SIG-M5 (cell line): ENCODE measurements at regions not wholly inside any gene's neighbourhood (a gene's known extent, or its start where the extent isn't known, plus 50 kb on each side); places are given as distances from the start of the nearest gene placed in this dataset.
"Not testable (repeated sequence)": the region's sequence is repeated elsewhere in the genome, so short reads cannot be mapped to it uniquely, and the experiment has no call there.

Experiments
- DNase-seq: peaks from one replicate; lab custom pipeline; 2025; lab: John Stamatoyannopoulos, UW

DNA sequence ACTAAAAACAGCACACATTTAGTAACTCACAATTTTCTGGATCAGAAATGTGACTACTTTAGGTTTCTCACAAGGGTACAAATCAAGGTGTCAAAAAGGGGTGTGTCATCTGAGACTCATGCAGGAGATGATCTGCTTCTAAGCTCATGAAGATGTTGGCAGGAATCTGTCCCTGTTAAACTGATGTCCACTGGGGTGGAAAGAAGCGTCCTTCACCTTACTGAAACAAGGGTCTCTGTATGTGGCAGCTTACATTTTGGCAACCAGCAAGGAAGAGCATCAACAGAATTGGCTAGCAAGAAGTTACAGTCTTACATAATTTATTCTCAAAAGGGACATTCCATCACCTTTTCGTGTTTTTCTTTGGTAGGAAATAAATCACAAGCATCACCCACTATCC is 1223.8 kb downstream of the AMY1C start:
- no peak for DNase-seq

DNA sequence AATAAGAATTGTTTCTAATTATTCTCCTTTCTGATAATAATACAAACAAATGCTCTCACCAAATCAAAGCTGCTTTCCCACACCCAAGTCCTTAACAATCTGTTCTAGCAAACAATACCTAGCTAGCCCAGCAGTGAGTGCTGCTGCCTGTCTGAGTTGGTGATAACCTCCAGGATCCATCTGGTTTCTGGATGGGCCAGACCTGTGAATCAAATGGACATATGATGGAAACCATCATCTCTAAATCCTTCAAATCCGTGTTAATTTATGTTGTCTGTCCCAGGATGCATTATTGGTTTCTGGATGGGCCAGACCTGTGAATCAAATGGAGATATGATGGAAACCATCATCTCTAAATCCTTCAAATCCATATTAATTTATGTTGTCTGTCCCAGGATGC is 1230.0 kb downstream of the AMY1C start:
- DNase-seq: no peak

DNA sequence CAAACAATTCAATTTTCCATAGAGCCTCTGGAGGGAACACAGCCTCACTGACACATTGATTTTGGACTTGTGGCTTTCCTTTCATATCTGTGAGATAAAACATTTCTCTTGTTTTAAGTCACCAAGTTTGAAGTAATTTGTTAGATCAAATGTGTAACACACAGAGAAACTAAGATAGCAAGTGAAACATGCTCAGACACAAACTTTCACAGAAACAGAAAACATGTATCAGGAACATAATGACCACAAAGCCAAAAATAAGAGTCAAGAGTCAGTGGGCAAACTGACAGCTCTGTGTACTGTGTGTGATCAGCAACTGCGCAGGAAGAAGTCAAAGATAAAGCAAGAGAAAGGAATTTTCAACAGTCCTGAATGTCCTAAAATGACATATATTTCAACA is 1237.5 kb downstream of the AMY1C start:
- DNase-seq: no peak

DNA sequence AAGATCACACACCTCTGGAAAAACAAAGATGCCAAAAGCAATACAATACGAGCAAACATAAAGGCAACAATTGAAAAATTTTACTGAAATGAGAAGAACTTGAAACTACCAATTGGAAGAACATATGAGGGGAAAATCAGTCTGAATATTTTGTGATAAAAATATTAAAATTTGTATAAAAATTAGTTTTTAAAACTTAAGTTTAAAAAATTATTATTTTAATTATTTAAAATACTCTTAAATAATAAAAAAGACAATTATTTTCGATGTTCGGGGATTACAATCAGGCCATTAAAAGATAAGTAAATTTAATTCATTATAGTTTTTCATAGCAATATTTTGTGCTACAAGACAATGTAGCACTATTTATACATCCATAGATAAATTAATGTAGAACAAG is 1239.3 kb downstream of the AMY1C start:
- DNase-seq: no peak

DNA sequence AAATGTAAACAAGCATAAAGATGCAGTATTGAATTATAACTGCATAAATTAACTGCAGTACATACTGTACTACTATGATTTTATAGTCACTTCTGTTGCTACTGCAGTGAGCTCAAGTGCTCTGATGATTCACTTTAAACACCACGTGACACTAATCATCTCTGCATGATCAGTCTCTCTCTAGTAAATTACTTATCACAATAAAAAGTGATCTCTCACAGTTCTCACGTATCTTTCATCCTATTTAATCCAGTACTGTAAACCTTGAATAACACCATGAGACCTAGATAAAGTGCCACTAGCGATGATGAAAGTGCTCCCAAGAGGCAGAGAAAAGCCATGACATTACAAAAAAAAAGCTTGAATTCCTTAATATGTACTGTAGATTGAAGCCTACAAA is 1242.0 kb downstream of the AMY1C start:
- DNase-seq: no peak

DNA sequence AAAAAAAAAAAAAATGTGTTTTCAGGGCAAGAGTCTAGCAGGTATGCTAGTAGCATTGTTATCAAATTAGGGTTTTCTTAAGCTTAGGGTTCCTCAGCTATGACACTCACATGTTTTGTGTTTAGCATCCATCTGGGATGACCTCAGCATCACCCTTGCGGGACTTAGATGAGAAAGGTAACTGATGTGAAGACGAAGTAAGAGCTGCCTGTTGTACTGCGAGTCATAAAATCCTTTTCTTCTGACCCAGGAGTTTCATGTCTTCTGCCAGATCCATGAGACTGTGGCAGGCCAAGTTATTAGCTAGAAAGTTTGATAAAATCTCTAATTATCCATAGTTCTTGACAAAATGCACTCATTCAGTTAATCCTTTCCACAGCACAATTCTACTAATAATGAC is 1251.1 kb downstream of the AMY1C start:
- DNase-seq: no peak

DNA sequence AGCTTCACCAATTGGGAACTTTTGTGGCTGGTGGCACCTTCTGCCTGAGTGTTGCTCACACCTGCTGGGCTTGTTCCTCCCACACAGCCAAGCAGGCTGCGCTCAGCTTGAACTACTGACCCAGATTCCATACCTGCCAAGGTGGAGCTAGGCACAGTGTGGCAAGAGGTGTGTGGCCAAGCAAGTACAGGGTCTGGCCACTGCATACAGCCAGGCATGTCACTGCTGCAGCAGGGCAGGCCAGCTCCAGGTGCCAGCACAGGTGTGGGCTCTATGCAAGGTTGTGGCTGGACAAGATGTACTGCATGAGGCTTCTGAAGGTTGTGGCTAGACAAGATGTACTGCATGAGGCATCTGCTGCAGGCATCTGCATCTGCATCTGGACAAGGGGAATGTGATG is 1254.8 kb downstream of the AMY1C start:
- no peak for DNase-seq

DNA sequence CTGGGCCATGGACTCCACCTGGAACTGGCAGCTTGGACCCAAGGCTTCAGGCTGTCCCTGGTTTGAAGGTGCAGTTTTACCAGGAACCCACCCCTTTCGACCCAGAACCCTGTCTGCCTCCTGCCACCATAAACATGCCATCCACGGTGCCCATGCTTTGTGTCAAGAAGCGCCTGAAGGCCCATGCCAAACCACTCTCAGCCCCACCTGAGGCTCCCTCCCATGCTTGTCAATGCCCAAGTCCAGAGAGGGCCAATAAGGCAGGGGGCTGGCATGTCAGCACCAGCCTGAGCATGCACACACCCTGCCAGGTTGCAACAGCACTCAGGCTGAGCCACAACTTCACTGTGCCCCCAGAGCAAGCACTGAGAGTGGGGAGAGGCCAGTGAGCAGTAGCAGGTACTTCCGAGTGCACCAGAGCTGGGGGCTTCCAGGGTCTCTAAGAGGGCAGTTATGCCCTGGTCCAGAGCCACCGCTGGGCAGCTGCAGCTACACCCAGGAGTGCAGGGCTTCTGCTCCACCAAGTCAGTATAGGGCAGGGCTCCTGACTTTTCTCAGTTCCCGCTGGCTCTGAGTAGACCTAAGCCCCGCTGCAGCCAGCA is 1256.0 kb downstream of the AMY1C start:
- DNase-seq: no peak

DNA sequence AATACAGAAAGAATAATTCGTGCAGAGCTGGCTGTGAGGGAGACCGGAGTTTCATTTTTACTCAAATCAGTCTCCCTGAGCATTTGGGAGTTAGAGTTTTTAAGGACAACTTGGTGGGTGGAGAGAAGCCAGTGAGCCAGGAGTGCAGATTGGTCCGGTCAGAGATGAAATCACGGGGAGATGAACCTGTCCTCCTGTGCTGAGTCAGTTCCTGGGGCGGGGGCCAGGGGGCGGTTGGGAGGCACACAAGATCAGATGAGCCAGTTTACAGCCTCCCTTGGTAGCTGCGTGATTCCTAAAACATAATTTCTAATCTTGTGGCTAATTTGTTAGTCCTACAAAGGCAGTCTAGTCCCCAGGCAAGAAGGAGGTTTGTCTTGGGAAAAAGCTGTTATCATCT is 1267.9 kb downstream of the AMY1C start:
- no peak for DNase-seq

DNA sequence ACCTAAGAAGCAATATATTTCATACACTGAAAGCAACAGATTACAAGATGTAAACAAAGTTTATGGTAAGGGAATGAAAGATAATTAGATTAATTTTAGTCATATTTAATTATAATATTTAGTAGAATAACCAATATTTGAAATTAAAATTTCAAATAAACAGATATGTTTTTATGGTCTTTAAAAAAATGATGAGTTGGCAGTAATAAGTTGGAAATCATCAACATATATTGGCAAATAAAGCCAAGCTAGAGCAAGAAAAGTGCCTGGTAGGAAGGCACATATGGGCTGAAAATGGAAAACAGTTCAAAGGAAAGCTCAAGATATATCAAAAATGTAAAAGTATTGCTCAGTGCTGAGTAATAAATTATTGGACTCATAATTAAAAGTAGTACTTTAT is 1274.0 kb downstream of the AMY1C start:
- no peak for DNase-seq

DNA sequence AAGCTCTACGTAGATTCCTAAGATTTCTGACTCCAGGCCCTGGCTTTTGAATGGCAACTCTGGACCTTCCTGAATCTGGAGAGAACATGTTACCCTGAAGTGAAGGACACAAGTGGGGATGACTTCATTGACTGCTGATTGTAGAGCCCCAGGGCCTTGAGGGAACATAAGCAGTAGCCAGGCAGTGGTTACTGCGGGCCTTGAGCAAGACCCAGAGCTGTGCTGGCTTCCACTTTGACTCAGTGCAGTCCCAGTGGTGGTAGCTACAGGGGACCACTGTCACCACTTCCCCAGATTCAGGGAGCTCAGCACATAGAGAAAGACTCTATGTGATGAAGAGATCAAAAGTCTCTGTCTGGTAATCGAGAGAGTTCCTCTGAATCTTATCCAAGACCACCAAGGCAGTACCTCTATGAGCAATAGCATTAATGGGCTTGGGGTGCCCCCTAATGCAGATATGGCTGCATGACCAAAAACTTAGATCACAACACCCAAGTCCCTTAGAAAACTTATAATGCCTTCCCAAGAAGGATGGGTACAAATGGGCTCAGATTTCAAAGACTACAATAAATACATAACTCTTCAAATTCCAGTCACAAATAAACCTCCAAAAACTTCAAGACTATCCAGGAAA is 1278.3 kb downstream of the AMY1C start:
- DNase-seq: no peak

DNA sequence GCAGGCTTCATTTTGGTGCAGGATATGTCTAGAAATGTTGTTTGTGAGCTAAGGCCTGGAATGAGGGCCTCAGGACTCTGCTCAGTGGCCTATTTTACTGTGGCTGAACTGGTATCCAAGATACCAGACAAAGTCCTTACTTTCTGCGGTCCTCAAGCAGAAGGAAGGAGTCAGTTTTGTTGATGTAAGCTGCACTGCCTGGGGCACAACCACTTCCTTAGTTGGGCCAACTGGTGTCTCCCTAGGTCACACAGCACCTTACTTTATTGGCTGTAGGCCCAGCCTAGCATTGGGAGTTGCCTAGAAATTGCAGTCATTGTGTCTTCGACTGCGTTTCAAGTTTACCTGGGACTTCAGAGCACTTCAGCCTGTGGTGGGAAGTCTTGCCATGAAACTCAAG is 1322.7 kb downstream of the AMY1C start:
- DNase-seq: no peak

DNA sequence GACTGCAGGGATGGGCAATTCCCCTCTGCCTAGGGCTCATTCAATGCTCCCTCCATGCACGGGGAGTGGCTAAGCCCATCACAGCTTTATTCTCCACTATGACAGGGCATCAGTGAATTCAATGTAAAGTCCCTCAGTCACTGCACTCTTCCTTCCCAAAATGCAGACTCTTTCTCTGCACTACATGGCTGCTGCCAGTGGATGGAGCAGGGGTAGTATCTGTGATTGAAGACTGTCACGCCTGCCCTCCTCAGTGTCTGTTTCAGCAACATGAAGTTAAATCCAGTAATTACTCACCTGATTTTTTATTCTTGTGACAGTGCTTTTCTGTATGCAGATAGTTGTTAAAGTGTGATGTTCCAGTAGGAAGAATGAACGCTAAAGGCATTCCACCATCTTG is 1323.2 kb downstream of the AMY1C start:
- no peak for DNase-seq

DNA sequence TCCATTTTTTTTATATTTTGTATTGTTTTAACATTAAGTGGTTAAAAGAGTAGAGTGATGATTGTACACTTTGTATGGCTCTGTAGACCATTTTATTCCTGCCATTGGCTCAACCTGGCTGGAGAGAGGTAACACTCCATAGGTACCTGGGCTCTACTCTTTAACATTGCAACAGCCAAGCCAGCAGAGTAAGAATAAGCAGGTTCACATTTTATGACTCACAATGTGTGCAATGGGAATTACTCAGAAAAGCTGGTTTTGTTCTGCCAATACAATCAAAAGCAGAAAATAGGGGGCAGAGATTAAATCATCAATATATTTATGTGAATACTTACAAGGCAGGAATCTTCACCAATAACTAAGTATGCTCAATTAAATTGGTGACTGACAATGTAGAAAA is 1324.0 kb downstream of the AMY1C start:
- no peak for DNase-seq

DNA sequence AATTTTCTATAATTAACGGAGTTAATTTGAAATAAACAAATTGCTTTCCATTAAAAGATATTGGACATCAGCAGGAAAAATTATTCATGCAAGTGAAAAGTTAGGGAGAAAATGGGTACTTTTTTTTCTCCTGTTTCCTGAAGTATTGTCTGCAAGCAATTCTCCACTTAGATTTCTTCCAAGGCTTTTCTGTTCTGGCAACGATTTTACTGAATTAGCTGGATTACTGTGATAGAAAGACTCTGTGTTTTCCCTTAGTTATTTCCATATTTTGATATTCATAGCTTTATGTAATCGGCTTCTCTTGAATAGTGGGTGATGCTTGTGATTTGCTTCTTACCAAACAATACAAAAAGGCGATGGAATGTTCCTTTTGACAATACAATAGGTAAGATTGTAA is 1333.9 kb downstream of the AMY1C start:
- no peak for DNase-seq

DNA sequence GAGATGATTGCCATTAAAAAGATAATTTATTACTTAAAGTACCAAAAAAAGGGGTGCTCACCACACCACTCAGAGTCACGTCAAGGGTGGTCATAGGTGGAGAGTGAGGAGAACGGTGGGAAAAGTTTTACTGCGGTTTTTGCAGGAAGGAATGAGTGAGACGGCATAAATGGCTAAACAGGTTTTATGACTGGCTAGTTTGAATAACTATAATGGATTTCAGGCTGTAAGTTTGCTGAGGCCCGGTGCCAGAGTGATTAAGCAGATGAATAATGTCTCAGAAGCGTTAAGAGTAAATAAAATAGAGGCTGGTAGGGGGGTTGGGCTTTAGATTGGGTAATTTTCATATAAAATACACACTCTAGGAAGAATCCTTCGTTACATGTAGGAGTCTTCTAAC is 1337.8 kb downstream of the AMY1C start:
- no peak for DNase-seq

DNA sequence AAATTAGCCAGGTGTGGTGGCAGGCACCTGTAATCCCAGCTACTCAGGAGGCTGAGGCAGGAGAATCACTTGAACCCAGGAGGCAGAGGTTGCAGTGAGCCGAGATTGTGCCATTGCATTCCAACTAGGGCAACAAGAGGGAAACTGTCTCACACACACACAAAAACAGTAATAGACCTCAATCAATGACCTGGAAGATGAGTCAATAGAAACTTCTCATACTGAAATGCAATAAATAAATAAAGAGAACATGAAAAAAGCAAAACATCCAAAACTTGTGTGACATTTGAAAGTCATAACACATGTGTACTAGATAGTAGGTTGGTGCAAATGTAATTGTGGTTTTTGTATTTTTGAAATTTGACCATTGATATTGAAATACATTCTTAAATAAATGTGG is 1338.5 kb downstream of the AMY1C start:
- no peak for DNase-seq

DNA sequence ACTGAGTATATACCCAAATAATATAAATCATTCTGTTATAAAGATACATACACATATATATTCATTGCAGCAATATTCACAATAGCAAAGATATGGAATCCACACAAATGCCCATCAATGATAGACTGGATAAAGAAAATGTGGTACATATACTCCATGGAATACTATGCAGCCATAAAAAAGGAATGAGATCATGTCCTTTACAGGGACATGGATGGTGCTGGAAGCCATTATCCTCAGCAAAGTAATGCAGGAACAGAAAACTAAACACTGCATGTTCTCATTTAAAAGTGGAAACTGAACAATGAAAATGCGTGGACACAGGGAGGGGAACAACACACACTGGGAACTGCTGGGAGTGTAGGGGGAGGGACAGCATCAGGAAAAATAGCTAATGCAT is 1344.2 kb downstream of the AMY1C start:
- DNase-seq: not testable (repeated sequence)

DNA sequence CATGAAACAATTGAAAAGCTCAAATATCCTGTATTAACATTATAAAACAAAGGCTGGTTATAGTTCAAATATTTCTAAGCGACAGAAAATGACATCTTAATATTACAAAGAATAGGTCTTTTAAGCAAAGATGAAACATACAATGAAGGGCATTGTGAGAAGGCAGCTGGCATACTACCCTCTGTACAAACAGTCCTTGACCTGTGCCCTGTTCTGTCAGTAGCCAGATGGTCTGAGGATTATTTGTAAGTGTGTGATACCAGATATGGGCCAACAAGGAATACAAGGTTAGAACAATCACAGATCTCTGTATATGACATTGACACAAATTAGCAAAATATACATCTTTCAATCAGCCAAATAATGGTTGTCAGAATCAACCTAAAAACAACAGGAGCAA is 1350.4 kb downstream of the AMY1C start:
- DNase-seq: no peak

DNA sequence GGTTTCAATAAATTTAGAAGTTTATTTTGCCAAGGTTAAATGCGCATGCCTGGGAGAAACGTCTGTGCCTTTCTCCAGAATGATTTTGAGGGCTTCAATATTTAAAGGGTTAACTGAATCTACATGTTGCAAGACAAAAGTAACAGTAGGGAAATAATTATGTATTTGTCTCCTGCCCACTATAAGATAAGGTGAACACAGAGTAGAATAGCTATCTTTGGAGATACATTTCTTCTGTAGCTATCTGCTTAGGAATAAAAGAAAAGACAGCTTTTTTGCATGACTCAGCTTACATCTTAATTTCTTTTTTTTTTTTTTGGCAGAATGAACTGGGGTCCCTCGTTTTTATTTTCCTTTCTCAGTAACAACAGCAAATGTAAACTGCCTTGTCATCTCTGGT is 1351.6 kb downstream of the AMY1C start:
- no peak for DNase-seq

DNA sequence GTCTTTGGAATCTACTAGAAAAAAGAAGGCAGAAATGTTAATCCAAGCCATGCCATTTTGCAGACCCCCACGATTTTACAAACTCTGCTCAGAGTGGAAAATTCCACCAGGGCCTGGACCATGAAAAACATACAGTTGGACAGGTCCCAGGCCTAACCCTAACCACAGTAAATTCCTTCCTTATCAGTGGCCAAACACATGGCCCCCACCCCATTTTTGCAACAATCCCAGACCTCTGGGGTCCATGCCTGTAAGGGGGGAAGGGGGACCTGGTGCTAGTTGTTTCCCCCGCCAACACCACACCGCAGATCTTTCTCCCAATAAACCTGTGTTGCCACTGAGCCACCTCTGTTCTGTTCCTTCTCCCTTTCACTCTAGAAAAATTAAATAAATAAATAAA is 1352.7 kb downstream of the AMY1C start:
- no peak for DNase-seq

DNA sequence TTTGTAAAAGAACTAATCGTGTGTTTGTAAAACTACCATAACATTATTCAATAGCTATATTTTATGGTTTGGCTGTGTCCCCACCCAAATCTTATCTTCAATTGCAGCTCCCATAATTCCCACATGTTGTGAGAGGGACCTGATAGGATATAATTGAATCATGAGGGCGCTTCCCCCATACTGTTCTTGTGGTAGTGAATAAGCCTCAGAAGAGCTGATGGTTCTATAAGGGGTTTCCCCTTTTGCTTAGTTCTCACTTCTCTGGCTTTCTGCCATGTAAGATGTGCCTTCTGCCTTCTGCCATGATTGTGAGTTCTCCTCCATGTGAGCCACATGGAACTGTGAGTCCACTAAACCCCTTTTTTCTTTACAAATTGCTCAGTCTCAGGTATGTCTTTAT is 1372.3 kb downstream of the AMY1C start:
- DNase-seq: no peak

DNA sequence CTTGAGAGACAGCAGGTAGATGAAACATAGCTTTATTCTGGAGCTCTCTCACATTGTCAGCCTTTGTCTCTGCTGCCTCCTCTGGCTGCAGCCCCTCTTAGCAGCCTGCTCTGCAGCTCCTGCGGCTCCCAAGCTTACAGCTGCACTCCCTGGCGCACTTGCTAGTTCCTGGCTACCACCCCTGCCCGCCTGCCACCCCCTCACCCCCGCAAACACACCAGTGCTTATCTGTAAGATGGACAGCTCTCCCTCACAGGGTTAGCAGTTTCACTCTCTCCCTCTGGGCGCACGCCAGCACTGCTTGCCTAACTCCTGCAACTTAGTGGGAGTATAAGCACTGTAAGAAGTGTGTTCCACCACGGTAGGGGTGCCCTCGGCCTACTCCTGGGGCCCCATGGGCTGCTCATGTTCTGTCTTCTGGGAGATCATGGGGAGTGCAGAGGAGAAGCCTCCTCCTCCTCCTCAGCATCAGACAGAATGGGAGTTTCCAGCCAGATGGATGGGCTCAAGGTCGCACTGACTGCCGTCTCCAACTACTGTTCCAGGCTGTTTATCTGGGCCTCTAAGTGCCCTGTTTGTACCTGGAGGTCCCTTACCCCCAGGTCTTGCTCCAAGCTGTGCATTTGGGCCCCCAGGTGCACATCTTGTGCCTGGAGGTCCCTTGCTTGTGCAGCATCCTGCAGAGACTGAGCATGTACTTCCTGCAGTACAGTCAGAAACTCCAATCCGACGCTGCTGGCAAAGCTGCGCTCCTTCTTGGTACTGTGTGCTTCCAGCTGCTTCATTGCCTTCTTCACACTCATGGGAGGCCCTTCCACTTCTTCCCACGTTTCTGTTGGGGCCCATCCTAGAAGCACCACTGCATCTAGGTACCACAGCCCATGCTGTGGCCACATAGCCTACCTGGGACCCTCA is 1388.1 kb downstream of the AMY1C start:
- no peak for DNase-seq
